Astrocyte (in vitro differentiated cells and primary cell): ENCODE measurements at regions not wholly inside any gene's neighbourhood (a gene's known extent, or its start where the extent isn't known, plus 50 kb on each side); places are given as distances from the start of the nearest gene placed in this dataset.

ENCODE experiments used
- CTCF ChIP-seq: IDR thresholded peaks from 2 replicates; pipeline ENCODE4 v1.5.1; 2011; ENCODE audit warnings: low read depth, mild to moderate bottlenecking, inconsistent platforms, low read length, moderate library complexity; ENCODE audit not compliant: insufficient read depth
- EZH2 ChIP-seq: IDR thresholded peaks from 2 replicates; pipeline ENCODE4 v1.6.1; 2012; ENCODE audit warnings: mild to moderate bottlenecking, low read length, inconsistent platforms; ENCODE audit not compliant: insufficient read depth

GRCh38 chrX:47776292-47777006, 60.3 kb upstream of the ZNF81 start:
- TF ChIP-seq CTCF, result no peak
- no peak for TF ChIP-seq EZH2
